ENCODE measurements at regions not wholly inside any gene's neighbourhood (a gene's known extent, or its start where the extent isn't known, plus 50 kb on each side); places are given as distances from the start of the nearest gene placed in this dataset.

- DNase-seq (ENCODE audit: low read depth, low spot score): no peak
These were observed 455.0 kb upstream of the GJE1 start for GRCh38 chr6:141677598-141678211.

GRCh38 chr6:141675957-141676356 is 456.8 kb upstream of the GJE1 start:
- DNase-seq (ENCODE audit: low read depth, low spot score): no peak

GRCh38 chr6:141669141-141669540 is 463.6 kb upstream of the GJE1 start:
- no peak for DNase-seq (ENCODE audit: low read depth, low spot score)

GRCh38 chr6:141667580-141668309 is 465.0 kb upstream of the GJE1 start:
- no peak for DNase-seq (ENCODE audit: low read depth, low spot score)

GRCh38 chr6:141666187-141666586 is 466.5 kb upstream of the GJE1 start:
- DNase-seq (ENCODE audit: low read depth, low spot score): no peak

GRCh38 chr6:141664744-141665143 is 468.0 kb upstream of the GJE1 start:
- DNase-seq (ENCODE audit: low read depth, low spot score): no peak

- no peak for DNase-seq (ENCODE audit: low read depth, low spot score)
These were observed 473.1 kb upstream of the GJE1 start for GRCh38 chr6:141659582-141659981.

- DNase-seq (ENCODE audit: low read depth, low spot score): no peak
These were observed 474.0 kb upstream of the GJE1 start for GRCh38 chr6:141658696-141659095.

- no peak for DNase-seq (ENCODE audit: low read depth, low spot score)
These were observed 474.9 kb upstream of the GJE1 start for GRCh38 chr6:141657812-141658211.

- DNase-seq (ENCODE audit: low read depth, low spot score): no peak
These were observed 479.1 kb upstream of the GJE1 start for GRCh38 chr6:141653590-141653989.

- no peak for DNase-seq (ENCODE audit: low read depth, low spot score)
These were observed 490.8 kb upstream of the GJE1 start for GRCh38 chr6:141641951-141642350.

GRCh38 chr6:141641406-141641805 is 491.3 kb upstream of the GJE1 start:
- no peak for DNase-seq (ENCODE audit: low read depth, low spot score)

- no peak for DNase-seq (ENCODE audit: low read depth, low spot score)
These were observed 497.1 kb upstream of the GJE1 start for GRCh38 chr6:141635621-141636020.

- no peak for DNase-seq (ENCODE audit: low read depth, low spot score)
These were observed 498.5 kb upstream of the GJE1 start for GRCh38 chr6:141634269-141634668.

GRCh38 chr6:141624301-141624700 is 508.4 kb upstream of the GJE1 start:
- DNase-seq (ENCODE audit: low read depth, low spot score): no peak

- no peak for DNase-seq (ENCODE audit: low read depth, low spot score)
These were observed 514.5 kb upstream of the GJE1 start for GRCh38 chr6:141618180-141618581.

- no peak for DNase-seq (ENCODE audit: low read depth, low spot score)
These were observed 522.0 kb upstream of the GJE1 start for GRCh38 chr6:141610741-141611140.

GRCh38 chr6:141607956-141608355 is 524.8 kb upstream of the GJE1 start:
- DNase-seq (ENCODE audit: low read depth, low spot score): no peak

- DNase-seq (ENCODE audit: low read depth, low spot score): no peak
These were observed 534.2 kb upstream of the GJE1 start for GRCh38 chr6:141598487-141598886.

- DNase-seq (ENCODE audit: low read depth, low spot score): no peak
These were observed 537.9 kb upstream of the GJE1 start for GRCh38 chr6:141594874-141595273.

- no peak for DNase-seq (ENCODE audit: low read depth, low spot score)
These were observed 539.4 kb upstream of the GJE1 start for GRCh38 chr6:141593311-141593710.

- no peak for DNase-seq (ENCODE audit: low read depth, low spot score)
These were observed 545.1 kb upstream of the GJE1 start for GRCh38 chr6:141587482-141588266.

All from pulmonary artery endothelial cell (primary cell).